GM23338 (cell line): ENCODE measurements at regions not wholly inside any gene's neighbourhood (a gene's known extent, or its start where the extent isn't known, plus 50 kb on each side); places are given as distances from the start of the nearest gene placed in this dataset.
"Not testable (repeated sequence)": the region's sequence is repeated elsewhere in the genome, so short reads cannot be mapped to it uniquely, and the experiment has no call there.

Source experiments
- ATAC-seq: fragments of 200-7000 bp; cut with Tn5 transposase; 3 replicates; pipeline ENCODE4 v1.9.1; 2020
- DNase-seq: peaks from one replicate; pipeline ENCODE4 v3.0.0-alpha.2; 2015; ENCODE audit warnings: low spot score
- H2AFZ ChIP-seq: fragments of 200-600 bp; sonication (generic); 2 replicates; pipeline ENCODE4 v1.8.0; 2016; ENCODE audit warnings: antibody characterized with exemption, mild to moderate bottlenecking, moderate library complexity
- H3F3A ChIP-seq: fragments of 200-600 bp; sonication (generic); replicated peaks from 2 replicates; pipeline ENCODE4 v1.8.0; 2017; ENCODE audit warnings: antibody characterized with exemption, mixed run types, low read depth
- H3K27ac ChIP-seq: fragments of 200-600 bp; sonication (generic); 2 replicates; pipeline ENCODE4 v1.6.1; 2016; ENCODE audit warnings: low read depth
- H3K27me3 ChIP-seq: fragments of 200-600 bp; sonication (generic); 2 replicates; pipeline ENCODE4 v1.8.0; 2016; ENCODE audit warnings: mild to moderate bottlenecking, mixed run types, moderate library complexity; ENCODE audit not compliant: insufficient read depth
- H3K36me3 ChIP-seq: fragments of 200-600 bp; sonication (generic); 2 replicates; pipeline ENCODE4 v1.8.0; 2016; ENCODE audit warnings: mild to moderate bottlenecking; ENCODE audit not compliant: insufficient read depth
- H3K4me1 ChIP-seq: fragments of 200-600 bp; sonication (generic); 2 replicates; pipeline ENCODE4 v1.8.0; 2016; ENCODE audit warnings: mild to moderate bottlenecking, moderate library complexity; ENCODE audit not compliant: insufficient read depth
- H3K4me2 ChIP-seq: fragments of 200-600 bp; sonication (generic); 2 replicates; pipeline ENCODE4 v1.7.1; 2017; ENCODE audit warnings: mixed run types
- H3K4me3 ChIP-seq: fragments of 200-600 bp; sonication (generic); 2 replicates; pipeline ENCODE4 v1.6.1; 2016; ENCODE audit warnings: mixed run types
- H3K79me2 ChIP-seq: fragments of 200-600 bp; sonication (generic); replicated peaks from 2 replicates; pipeline ENCODE4 v1.8.0; 2017; ENCODE audit warnings: mild to moderate bottlenecking; ENCODE audit not compliant: insufficient read depth
- H3K9me2 ChIP-seq: fragments of 200-600 bp; sonication (generic); 2 replicates; pipeline ENCODE4 v1.8.0; 2017; ENCODE audit not compliant: insufficient read depth
- H4K20me1 ChIP-seq: fragments of 200-600 bp; sonication (generic); replicated peaks from 2 replicates; pipeline ENCODE4 v1.8.0; 2017; ENCODE audit warnings: mild to moderate bottlenecking; ENCODE audit not compliant: insufficient read depth
- H3K27ac Mint-ChIP-seq: 2 replicates; pipeline ENCODE4 v1.8.0; 2020; ENCODE audit warnings: inconsistent platforms, mild to moderate bottlenecking, moderate library complexity, mixed read lengths
- H3K27me3 Mint-ChIP-seq: 3 replicates; pipeline ENCODE4 v1.8.0; 2022; ENCODE audit warnings: low read depth, mild to moderate bottlenecking, moderate library complexity, mixed read lengths, inconsistent platforms; ENCODE audit not compliant: insufficient read depth, poor library complexity
- H3K36me3 Mint-ChIP-seq: 3 replicates; pipeline ENCODE4 v1.8.0; 2021; ENCODE audit warnings: low read depth, mild to moderate bottlenecking, inconsistent platforms, moderate library complexity, mixed read lengths
- H3K4me1 Mint-ChIP-seq: 3 replicates; pipeline ENCODE4 v1.8.0; 2020; ENCODE audit warnings: mild to moderate bottlenecking, inconsistent platforms, mixed read lengths
- H3K4me3 Mint-ChIP-seq: 3 replicates; pipeline ENCODE4 v1.8.0; 2021; ENCODE audit warnings: moderate library complexity, mild to moderate bottlenecking, inconsistent platforms, mixed read lengths
- H3K9me3 Mint-ChIP-seq: 3 replicates; pipeline ENCODE4 v1.8.0; 2020; ENCODE audit warnings: moderate library complexity, mild to moderate bottlenecking, inconsistent platforms, mixed read lengths
- CREB1 ChIP-seq: fragments of 250-450 bp; sonication (Bioruptor Pico); IDR thresholded peaks from 2 replicates; pipeline ENCODE4 v1.5.0; 2020; ENCODE audit warnings: low read depth, mild to moderate bottlenecking, moderate library complexity
- TF ChIP-seq, protein P1 (sequence below): IDR thresholded peaks from one replicate; pipeline ENCODE4 v1.6.1; 2018; ENCODE audit warnings: antibody characterized with exemption; ENCODE audit not compliant: unreplicated experiment

DNA sequence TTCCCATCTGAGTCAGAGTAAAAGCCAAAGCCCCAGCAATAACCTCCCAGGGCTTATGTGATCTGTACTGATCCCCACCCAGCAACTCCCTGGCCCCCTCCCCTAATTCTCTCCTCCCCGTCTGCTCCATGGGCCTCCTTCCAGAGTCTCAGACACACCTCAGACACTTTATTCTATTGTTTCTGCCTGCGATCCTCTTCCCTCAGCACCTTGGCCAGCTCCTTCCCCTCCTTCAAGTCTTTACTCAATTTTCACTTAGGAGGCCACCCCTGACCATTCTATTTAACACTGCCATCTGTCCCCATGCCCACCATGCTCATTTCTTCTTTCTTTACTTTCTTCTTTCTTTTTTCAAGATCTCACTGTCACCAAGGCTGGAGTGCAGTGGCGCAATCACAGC lies 81.0 kb upstream of the COBL start:
- peak; percentile 34 for DNase-seq
- not testable (repeated sequence) for H3K36me3 Mint-ChIP-seq, H3K4me1 ChIP-seq

DNA sequence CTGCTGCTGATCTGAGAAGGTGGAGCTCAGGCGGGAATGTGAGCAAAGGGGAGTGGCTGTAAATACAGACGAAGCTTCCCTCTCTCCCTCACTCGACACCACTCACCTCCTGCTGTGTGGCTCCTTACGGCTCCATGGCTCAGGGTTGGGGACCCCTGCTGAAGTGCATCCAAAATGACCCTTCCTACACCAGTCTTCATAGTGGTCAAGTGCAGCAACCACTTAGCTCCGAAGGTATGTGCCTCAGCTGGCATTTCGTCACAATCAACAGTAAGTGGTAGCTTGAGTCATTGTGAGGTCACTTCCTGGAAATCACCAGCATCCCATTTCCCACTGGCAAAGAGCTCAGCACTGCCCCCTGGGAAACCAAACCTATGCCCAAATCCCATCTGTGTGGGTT lies 76.4 kb upstream of the COBL start:
- H3K27me3 ChIP-seq, H3K27ac ChIP-seq, H3K36me3 Mint-ChIP-seq, H3K79me2 ChIP-seq, H3K4me2 ChIP-seq, H3K27ac Mint-ChIP-seq, H3K9me2 ChIP-seq, ATAC-seq, H3F3A ChIP-seq, H3K27me3 Mint-ChIP-seq, H3K36me3 ChIP-seq, H3K4me3 ChIP-seq, H2AFZ ChIP-seq, DNase-seq, H3K4me3 Mint-ChIP-seq, H4K20me1 ChIP-seq, H3K4me1 ChIP-seq, H3K4me1 Mint-ChIP-seq, H3K9me3 Mint-ChIP-seq: not testable (repeated sequence)
- TF ChIP-seq CREB1 (CRISPR knock-in tag): 0 out of 2 replicates have a peak, but pooled peaks have one; percentile 24

More for the DNA sequence above, 81.0 kb upstream of the COBL start:
- not testable (repeated sequence) for H3K27ac Mint-ChIP-seq, H3F3A ChIP-seq, H3K27ac ChIP-seq, H3K27me3 ChIP-seq, H3K36me3 ChIP-seq, H3K4me1 Mint-ChIP-seq, ATAC-seq, H3K4me2 ChIP-seq, H3K4me3 Mint-ChIP-seq, H4K20me1 ChIP-seq, H3K27me3 Mint-ChIP-seq, H3K9me2 ChIP-seq, H3K9me3 Mint-ChIP-seq, H2AFZ ChIP-seq, H3K4me3 ChIP-seq, H3K79me2 ChIP-seq
- TF ChIP-seq, protein P1, sequence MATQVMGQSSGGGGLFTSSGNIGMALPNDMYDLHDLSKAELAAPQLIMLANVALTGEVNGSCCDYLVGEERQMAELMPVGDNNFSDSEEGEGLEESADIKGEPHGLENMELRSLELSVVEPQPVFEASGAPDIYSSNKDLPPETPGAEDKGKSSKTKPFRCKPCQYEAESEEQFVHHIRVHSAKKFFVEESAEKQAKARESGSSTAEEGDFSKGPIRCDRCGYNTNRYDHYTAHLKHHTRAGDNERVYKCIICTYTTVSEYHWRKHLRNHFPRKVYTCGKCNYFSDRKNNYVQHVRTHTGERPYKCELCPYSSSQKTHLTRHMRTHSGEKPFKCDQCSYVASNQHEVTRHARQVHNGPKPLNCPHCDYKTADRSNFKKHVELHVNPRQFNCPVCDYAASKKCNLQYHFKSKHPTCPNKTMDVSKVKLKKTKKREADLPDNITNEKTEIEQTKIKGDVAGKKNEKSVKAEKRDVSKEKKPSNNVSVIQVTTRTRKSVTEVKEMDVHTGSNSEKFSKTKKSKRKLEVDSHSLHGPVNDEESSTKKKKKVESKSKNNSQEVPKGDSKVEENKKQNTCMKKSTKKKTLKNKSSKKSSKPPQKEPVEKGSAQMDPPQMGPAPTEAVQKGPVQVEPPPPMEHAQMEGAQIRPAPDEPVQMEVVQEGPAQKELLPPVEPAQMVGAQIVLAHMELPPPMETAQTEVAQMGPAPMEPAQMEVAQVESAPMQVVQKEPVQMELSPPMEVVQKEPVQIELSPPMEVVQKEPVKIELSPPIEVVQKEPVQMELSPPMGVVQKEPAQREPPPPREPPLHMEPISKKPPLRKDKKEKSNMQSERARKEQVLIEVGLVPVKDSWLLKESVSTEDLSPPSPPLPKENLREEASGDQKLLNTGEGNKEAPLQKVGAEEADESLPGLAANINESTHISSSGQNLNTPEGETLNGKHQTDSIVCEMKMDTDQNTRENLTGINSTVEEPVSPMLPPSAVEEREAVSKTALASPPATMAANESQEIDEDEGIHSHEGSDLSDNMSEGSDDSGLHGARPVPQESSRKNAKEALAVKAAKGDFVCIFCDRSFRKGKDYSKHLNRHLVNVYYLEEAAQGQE: peak; percentile 69

DNA sequence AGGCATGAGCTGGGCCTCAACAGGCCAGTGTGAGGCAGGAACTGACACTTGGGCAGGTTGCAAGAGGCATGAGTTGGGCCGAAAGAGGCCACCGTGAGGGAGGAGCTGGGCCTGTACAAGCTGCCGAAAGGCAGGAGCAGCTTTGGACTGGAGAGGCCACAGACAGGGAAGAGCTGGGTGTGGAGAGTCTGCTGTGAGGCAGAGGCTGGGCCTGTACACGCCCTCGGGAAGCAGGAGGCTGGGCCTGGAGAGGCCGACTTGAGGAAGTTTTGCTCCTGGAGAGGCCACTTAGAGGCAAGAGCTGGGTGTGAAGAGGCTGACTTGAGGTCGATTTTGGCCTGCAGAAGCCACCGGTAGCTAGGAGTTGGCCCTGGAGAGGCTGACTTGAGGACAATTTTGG lies 73.3 kb upstream of the COBL start:
- ATAC-seq, H3K36me3 Mint-ChIP-seq: not testable (repeated sequence)

DNA sequence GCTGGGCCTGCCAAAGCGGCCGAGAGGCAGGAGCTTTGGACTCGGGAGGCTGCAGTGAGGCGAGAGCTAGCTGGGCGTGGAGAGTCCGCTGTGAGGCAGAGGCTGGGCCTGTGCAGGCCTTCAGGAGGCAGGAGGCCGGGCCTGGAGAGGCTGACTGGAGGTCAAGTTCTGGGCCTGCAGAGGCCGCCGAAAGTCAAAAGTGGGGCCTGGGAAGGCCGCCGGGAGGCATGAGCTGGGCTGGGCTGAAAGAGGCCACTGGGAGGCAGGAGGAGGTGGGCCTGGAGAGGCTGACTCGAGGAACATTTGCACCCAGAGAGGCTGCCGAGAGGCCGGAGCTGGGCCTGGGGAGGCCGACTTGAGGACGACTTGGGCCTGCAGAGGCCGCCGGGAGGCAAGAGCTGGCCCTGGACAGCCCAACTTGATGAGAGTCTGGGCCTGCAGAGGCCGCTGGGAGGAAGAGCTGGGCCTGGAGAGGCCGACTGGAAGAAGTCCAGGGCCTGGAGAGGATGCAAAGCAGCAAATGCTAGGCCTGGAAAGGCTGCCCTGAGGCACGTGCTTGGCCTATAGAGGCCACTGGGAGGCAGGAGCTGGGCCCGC lies 72.7 kb upstream of the COBL start:
- H3K27ac Mint-ChIP-seq, H3K9me3 Mint-ChIP-seq, H2AFZ ChIP-seq, H4K20me1 ChIP-seq, DNase-seq, H3K4me3 Mint-ChIP-seq, H3F3A ChIP-seq, H3K4me1 Mint-ChIP-seq, H3K9me2 ChIP-seq, H3K27ac ChIP-seq, H3K36me3 Mint-ChIP-seq, H3K4me3 ChIP-seq, H3K36me3 ChIP-seq, H3K4me2 ChIP-seq, ATAC-seq, H3K27me3 ChIP-seq, H3K79me2 ChIP-seq, H3K4me1 ChIP-seq: not testable (repeated sequence)
- H3K27me3 Mint-ChIP-seq: peaks cover 11% of the 10 kb centered on the region

More for the DNA sequence above, 73.3 kb upstream of the COBL start:
- not testable (repeated sequence) for H3K4me3 Mint-ChIP-seq, H3K4me3 ChIP-seq, H3K4me1 Mint-ChIP-seq, H3F3A ChIP-seq, H3K9me3 Mint-ChIP-seq, H3K27ac Mint-ChIP-seq, H3K27me3 ChIP-seq, H2AFZ ChIP-seq, H4K20me1 ChIP-seq, H3K36me3 ChIP-seq, H3K9me2 ChIP-seq, H3K79me2 ChIP-seq, H3K4me1 ChIP-seq, DNase-seq, H3K27ac ChIP-seq, H3K4me2 ChIP-seq
- H3K27me3 Mint-ChIP-seq: peaks cover 11% of the 10 kb centered on the region

DNA sequence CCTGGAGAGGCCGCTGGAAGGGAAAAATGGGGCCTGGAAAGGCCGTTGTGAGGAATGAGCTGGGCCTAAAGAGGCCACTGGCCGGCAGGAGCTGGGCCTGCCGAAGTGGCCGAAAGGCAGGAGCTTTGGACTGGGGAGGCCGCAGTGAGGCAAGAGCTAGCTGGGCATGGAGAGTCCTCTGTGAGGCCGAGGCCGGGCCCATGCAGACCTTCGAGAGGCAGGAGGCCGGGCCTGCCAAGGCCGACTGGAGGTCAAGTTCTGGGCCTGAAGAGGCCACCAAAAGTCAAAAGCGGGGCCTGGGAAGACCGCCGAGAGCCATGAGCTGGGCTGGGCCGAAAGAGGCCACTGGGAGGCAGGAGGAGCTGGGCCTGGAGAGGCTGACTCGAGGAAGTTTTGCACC lies 71.6 kb upstream of the COBL start:
- H3K4me1 Mint-ChIP-seq, H3K4me3 ChIP-seq, H3K4me1 ChIP-seq, H2AFZ ChIP-seq, H3K36me3 ChIP-seq, H3K9me3 Mint-ChIP-seq, H4K20me1 ChIP-seq, H3K27ac Mint-ChIP-seq, H3K9me2 ChIP-seq, H3K4me2 ChIP-seq, H3K27me3 ChIP-seq, H3K4me3 Mint-ChIP-seq, H3K79me2 ChIP-seq, H3K27ac ChIP-seq, H3F3A ChIP-seq, H3K36me3 Mint-ChIP-seq, ATAC-seq, DNase-seq: not testable (repeated sequence)
- H3K27me3 Mint-ChIP-seq: peaks cover 11% of the 10 kb centered on the region
